HG03175 (cell line): ENCODE measurements at regions not wholly inside any gene's neighbourhood (a gene's known extent, or its start where the extent isn't known, plus 50 kb on each side); places are given as distances from the start of the nearest gene placed in this dataset.

Source experiments
- ATAC-seq: cut with Tn5 transposase; IDR thresholded peaks from one replicate; pipeline ENCODE4 v1.9.1; 2021; ENCODE audit warnings: mild to moderate bottlenecking, moderate library complexity; ENCODE audit not compliant: unreplicated experiment

GRCh38 chr18:60552948-60553347, 180.4 kb upstream of the MC4R start:
- ATAC-seq, result no peak

- ATAC-seq, result no peak
These were observed 182.4 kb upstream of the MC4R start for GRCh38 chr18:60554967-60555366.

- ATAC-seq, result no peak
These were observed 183.1 kb upstream of the MC4R start for GRCh38 chr18:60555625-60556024.

GRCh38 chr18:60556326-60556725, 183.8 kb upstream of the MC4R start:
- ATAC-seq, result no peak

- ATAC-seq, result no peak
These were observed 187.5 kb upstream of the MC4R start for GRCh38 chr18:60560071-60560470.

- ATAC-seq, result no peak
These were observed 190.5 kb upstream of the MC4R start for GRCh38 chr18:60563082-60563481.

- ATAC-seq, result no peak
These were observed 195.6 kb upstream of the MC4R start for GRCh38 chr18:60568220-60568619.

GRCh38 chr18:60570172-60570571, 197.6 kb upstream of the MC4R start:
- no peak for ATAC-seq

GRCh38 chr18:60577457-60577856, 204.9 kb upstream of the MC4R start:
- ATAC-seq, result no peak

- peak; percentile 60 for ATAC-seq
These were observed 213.1 kb upstream of the MC4R start for GRCh38 chr18:60585670-60586069.

- no peak for ATAC-seq
These were observed 220.7 kb upstream of the MC4R start for GRCh38 chr18:60593249-60593648.

GRCh38 chr18:60596928-60597327, 224.4 kb upstream of the MC4R start:
- ATAC-seq, result no peak

- ATAC-seq, result peak; percentile 97
These were observed 226.7 kb upstream of the MC4R start for GRCh38 chr18:60599267-60599666.

GRCh38 chr18:60599995-60600394, 227.4 kb upstream of the MC4R start:
- no peak for ATAC-seq

- no peak for ATAC-seq
These were observed 228.7 kb upstream of the MC4R start for GRCh38 chr18:60601249-60601648.

- ATAC-seq, result no peak
These were observed 250.8 kb upstream of the MC4R start for GRCh38 chr18:60623331-60623730.

GRCh38 chr18:60624207-60624606, 251.6 kb upstream of the MC4R start:
- ATAC-seq, result no peak

- ATAC-seq, result no peak
These were observed 267.3 kb upstream of the MC4R start for GRCh38 chr18:60639836-60640235.

GRCh38 chr18:60643009-60643408, 270.4 kb upstream of the MC4R start:
- no peak for ATAC-seq

- ATAC-seq, result no peak
These were observed 274.1 kb upstream of the MC4R start for GRCh38 chr18:60646725-60647124.

- ATAC-seq, result peak; percentile 98
These were observed 276.5 kb upstream of the MC4R start for GRCh38 chr18:60649107-60649506.

- no peak for ATAC-seq
These were observed 277.4 kb upstream of the MC4R start for GRCh38 chr18:60649842-60650536.

- no peak for ATAC-seq
These were observed 281.7 kb upstream of the MC4R start for GRCh38 chr18:60654298-60654697.
